WTC11 (cell line): ENCODE measurements at regions not wholly inside any gene's neighbourhood (a gene's known extent, or its start where the extent isn't known, plus 50 kb on each side); places are given as distances from the start of the nearest gene placed in this dataset.
A peak's percentile ranks its signal among the peaks of the same experiment; 100 is the strongest.
"Not testable (repeated sequence)": the region's sequence is repeated elsewhere in the genome, so short reads cannot be mapped to it uniquely, and the experiment has no call there.

Experiments used
- ATAC-seq: fragments of 200-7000 bp; cut with Tn5 transposase; 2 replicates; pipeline ENCODE4 v1.10.0; 2021; ENCODE audit warnings: mild to moderate bottlenecking, moderate library complexity
- CTCF ChIA-PET: fragments of 300-600 bp; sonication (Branson Sonifier 250); formaldehyde crosslinking; loops from one replicate; lab custom pipeline; 2021; ENCODE audit warnings: antibody characterized with exemption; lab: Charles Lee
- POLR2A ChIA-PET: fragments of 350-600 bp; sonication (Branson Sonifier 250); formaldehyde crosslinking; loops from one replicate; lab custom pipeline; 2021; ENCODE audit warnings: antibody characterized with exemption; lab: Charles Lee
- DNase-seq: peaks from one replicate; pipeline ENCODE4 v3.0.0; 2021; ENCODE audit warnings: low spot score
- H3K27ac Mint-ChIP-seq: 2 replicates; pipeline ENCODE4 v1.8.0; 2021; ENCODE audit warnings: mixed read lengths
- H3K27me3 Mint-ChIP-seq: 2 replicates; pipeline ENCODE4 v1.8.0; 2021; ENCODE audit warnings: low read depth, mild to moderate bottlenecking, moderate library complexity, mixed read lengths
- H3K36me3 Mint-ChIP-seq: 2 replicates; pipeline ENCODE4 v1.8.0; 2021; ENCODE audit warnings: mixed read lengths
- H3K4me1 Mint-ChIP-seq: 2 replicates; pipeline ENCODE4 v1.8.0; 2022; ENCODE audit warnings: mixed read lengths
- H3K4me3 Mint-ChIP-seq: 2 replicates; pipeline ENCODE4 v1.8.0; 2021; ENCODE audit warnings: mild to moderate bottlenecking, moderate library complexity, mixed read lengths
- H3K9me3 Mint-ChIP-seq: 2 replicates; pipeline ENCODE4 v1.8.0; 2021; ENCODE audit warnings: mixed read lengths
- CREM ChIP-seq: sonication (generic); formaldehyde crosslinking; IDR thresholded peaks from 2 replicates; pipeline ENCODE4 v1.8.1; 2022; ENCODE audit warnings: mild to moderate bottlenecking, missing genetic modification reagents, moderate library complexity
- ETV6 ChIP-seq: sonication (generic); formaldehyde crosslinking; IDR thresholded peaks from 2 replicates; pipeline ENCODE4 v1.8.1; 2022; ENCODE audit warnings: mild to moderate bottlenecking, missing genetic modification reagents
- GABPB1 ChIP-seq: sonication (generic); formaldehyde crosslinking; IDR thresholded peaks from 2 replicates; pipeline ENCODE4 v1.8.1; 2023; ENCODE audit warnings: mild to moderate bottlenecking, missing genetic modification reagents
- JAZF1 ChIP-seq: fragments of 250-450 bp; sonication (Bioruptor Pico); IDR thresholded peaks from 2 replicates; pipeline ENCODE4 v1.9.0; 2021; ENCODE audit warnings: moderate library complexity, mild to moderate bottlenecking, inconsistent platforms
- MXD4 ChIP-seq: fragments of 250-450 bp; sonication (Bioruptor Pico); IDR thresholded peaks from 2 replicates; pipeline ENCODE4 v1.8.0; 2021; ENCODE audit warnings: mild to moderate bottlenecking, moderate library complexity, borderline replicate concordance
- TEAD1 ChIP-seq: sonication (generic); formaldehyde crosslinking; IDR thresholded peaks from 2 replicates; pipeline ENCODE4 v1.8.0; 2022; ENCODE audit warnings: mild to moderate bottlenecking, missing genetic modification reagents
- ZBTB21 ChIP-seq: sonication (generic); formaldehyde crosslinking; IDR thresholded peaks from 2 replicates; pipeline ENCODE4 v1.8.1; 2023; ENCODE audit warnings: mild to moderate bottlenecking, missing genetic modification reagents, borderline replicate concordance
- ZNF121 ChIP-seq: sonication (generic); formaldehyde crosslinking; IDR thresholded peaks from 2 replicates; pipeline ENCODE4 v1.8.0; 2023; ENCODE audit warnings: missing genetic modification reagents
- ZNF317 ChIP-seq: sonication (generic); formaldehyde crosslinking; IDR thresholded peaks from 2 replicates; pipeline ENCODE4 v1.8.1; 2023; ENCODE audit warnings: low read depth, mild to moderate bottlenecking, moderate library complexity, missing genetic modification reagents, borderline replicate concordance
- TF ChIP-seq, protein P1 (sequence below): sonication (generic); formaldehyde crosslinking; IDR thresholded peaks from 2 replicates; pipeline ENCODE4 v1.8.0; 2023; ENCODE audit warnings: mild to moderate bottlenecking, missing genetic modification reagents
- TF ChIP-seq, protein P2 (sequence below): sonication (generic); formaldehyde crosslinking; IDR thresholded peaks from 2 replicates; pipeline ENCODE4 v1.8.1; 2023; ENCODE audit warnings: mild to moderate bottlenecking, missing genetic modification reagents, moderate library complexity
- TF ChIP-seq, protein P3 (sequence below): sonication (generic); formaldehyde crosslinking; IDR thresholded peaks from 2 replicates; pipeline ENCODE4 v1.8.1; 2023; ENCODE audit warnings: mild to moderate bottlenecking, missing genetic modification reagents, moderate library complexity
- TF ChIP-seq, protein P4 (sequence below): sonication (generic); formaldehyde crosslinking; conservative IDR thresholded peaks from 2 replicates; pipeline ENCODE4 v1.8.1; 2022; ENCODE audit warnings: mild to moderate bottlenecking, missing genetic modification reagents
- TF ChIP-seq, protein P5 (sequence below): fragments of 250-450 bp; sonication (Bioruptor Pico); IDR thresholded peaks from 2 replicates; pipeline ENCODE4 v1.9.0; 2021; ENCODE audit warnings: moderate library complexity, mild to moderate bottlenecking, inconsistent platforms, borderline replicate concordance
- TF ChIP-seq, protein P6 (sequence below): fragments of 250-450 bp; sonication (Bioruptor Pico); IDR thresholded peaks from 2 replicates; pipeline ENCODE4 v1.9.0; 2021; ENCODE audit warnings: mild to moderate bottlenecking, borderline replicate concordance
- TF ChIP-seq, protein P7 (sequence below): sonication (generic); formaldehyde crosslinking; IDR thresholded peaks from 2 replicates; pipeline ENCODE4 v1.8.0; 2022; ENCODE audit warnings: mild to moderate bottlenecking, missing genetic modification reagents
- TF ChIP-seq, protein P8 (sequence below): fragments of 250-450 bp; sonication (Bioruptor Pico); IDR thresholded peaks from 2 replicates; pipeline ENCODE4 v2.1.2; 2022; ENCODE audit warnings: mild to moderate bottlenecking, moderate library complexity

DNA sequence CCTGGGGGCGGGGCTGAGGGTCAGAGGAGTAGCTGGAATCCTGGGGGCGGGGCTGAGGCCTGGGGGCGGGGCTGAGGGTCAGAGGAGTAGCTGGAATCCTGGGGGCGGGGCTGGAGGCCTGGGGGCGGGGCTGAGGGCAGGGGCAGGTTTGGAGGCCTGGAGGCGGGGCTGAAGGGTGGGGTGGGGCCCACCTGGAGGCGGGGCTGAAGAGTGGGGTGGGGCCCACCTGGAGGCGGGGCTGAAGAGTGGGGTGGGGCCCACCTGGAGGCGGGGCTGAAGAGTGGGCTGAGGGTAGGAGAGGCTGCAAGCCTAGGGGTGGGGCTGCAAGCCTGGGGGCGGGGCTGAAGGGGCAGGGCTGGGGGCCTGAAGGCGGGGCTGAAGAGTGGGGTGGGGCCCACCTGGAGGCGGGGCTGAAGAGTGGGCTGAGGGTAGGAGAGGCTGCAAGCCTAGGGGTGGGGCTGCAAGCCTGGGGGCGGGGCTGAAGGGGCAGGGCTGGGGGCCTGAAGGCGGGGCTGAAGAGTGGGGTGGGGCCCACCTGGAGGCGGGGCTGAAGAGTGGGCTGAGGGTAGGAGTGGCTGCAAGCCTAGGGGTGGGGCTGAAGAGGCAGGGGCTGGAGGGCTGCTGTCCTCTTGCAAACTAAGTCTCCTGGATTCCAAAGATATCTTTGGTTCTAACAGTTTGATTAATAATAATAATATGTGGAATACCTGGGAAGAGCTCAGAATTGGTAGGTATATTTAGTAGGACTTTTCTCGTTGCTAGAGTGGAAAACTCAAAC is 1329.7 kb downstream of the BRD1 start:
- CTCF ChIA-PET: interaction anchor here (0.6 to 1.9 kb wide), 3 partner anchors 10 to 1067 kb away, joined by 3 to 4 read pairs (median 4); no protein-coding TSS in a partner anchor
- H3K4me1 Mint-ChIP-seq: peaks cover 47% of the 10 kb centered on the region
- not testable (repeated sequence) for H3K27me3 Mint-ChIP-seq, H3K27ac Mint-ChIP-seq, H3K9me3 Mint-ChIP-seq, H3K36me3 Mint-ChIP-seq, H3K4me3 Mint-ChIP-seq
- POLR2A ChIA-PET: interaction anchor here (0.6 kb wide), 1 partner anchor 125 kb away, joined by 3 read pairs; no protein-coding TSS in a partner anchor
- ATAC-seq (peak; percentile 71), DNase-seq (peak; percentile 55)

DNA sequence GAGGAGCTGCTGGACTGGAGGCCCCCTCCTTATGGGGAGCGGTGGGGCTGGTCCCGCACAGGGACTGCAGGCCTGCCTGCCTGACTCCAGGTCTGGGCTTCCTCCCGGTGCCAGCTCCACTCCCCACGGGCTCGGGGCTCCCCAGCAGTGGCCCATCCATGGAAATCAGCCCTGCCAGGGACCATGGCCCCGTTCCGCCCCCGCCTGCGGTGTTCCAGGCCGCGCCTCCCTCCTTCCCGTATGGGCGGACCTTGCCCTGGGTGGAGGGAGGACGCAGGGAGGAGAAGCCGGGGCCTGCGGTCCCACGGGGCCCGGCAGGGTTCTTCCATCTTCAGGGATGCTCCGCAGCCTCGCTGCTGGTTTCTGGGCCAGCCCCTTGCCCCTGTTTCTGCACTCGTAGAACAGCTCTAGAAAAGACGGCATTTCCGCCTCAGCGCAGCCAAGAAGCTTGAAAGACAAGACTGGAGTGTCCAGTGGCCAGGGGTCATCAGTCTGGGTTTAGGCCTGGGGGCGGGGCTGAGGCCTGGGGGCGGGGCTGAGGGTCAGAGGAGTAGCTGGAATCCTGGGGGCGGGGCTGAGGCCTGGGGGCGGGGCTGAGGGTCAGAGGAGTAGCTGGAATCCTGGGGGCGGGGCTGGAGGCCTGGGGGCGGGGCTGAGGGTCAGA is 1330.6 kb downstream of the BRD1 start:
- H3K4me1 Mint-ChIP-seq: peaks cover 55% of the 10 kb centered on the region
- ATAC-seq (no peak; the same call in 1 of the 2 replicates), DNase-seq (peak; percentile 55)
- 0 out of 2 replicates have a peak, but pooled peaks cover under 1% of the 10 kb centered on the region for H3K36me3 Mint-ChIP-seq
- POLR2A ChIA-PET: interaction anchor here (0.6 kb wide), 1 partner anchor 124 kb away, joined by 3 read pairs; no protein-coding TSS in a partner anchor
- 0 out of 2 replicates have a peak, but pooled peaks cover 2% of the 10 kb centered on the region for H3K27me3 Mint-ChIP-seq
- CTCF ChIA-PET: interaction anchor here (0.6 to 1.9 kb wide), 3 partner anchors 10 to 1067 kb away, joined by 3 to 4 read pairs (median 4); no protein-coding TSS in a partner anchor
- peak overlapping the region; percentile 47; the same call in 1 of the 2 replicates for H3K4me3 Mint-ChIP-seq
- H3K27ac Mint-ChIP-seq: no peak overlapping the region
- no peaks in the 10 kb centered on the region for H3K9me3 Mint-ChIP-seq
- TF ChIP-seq, protein P1, sequence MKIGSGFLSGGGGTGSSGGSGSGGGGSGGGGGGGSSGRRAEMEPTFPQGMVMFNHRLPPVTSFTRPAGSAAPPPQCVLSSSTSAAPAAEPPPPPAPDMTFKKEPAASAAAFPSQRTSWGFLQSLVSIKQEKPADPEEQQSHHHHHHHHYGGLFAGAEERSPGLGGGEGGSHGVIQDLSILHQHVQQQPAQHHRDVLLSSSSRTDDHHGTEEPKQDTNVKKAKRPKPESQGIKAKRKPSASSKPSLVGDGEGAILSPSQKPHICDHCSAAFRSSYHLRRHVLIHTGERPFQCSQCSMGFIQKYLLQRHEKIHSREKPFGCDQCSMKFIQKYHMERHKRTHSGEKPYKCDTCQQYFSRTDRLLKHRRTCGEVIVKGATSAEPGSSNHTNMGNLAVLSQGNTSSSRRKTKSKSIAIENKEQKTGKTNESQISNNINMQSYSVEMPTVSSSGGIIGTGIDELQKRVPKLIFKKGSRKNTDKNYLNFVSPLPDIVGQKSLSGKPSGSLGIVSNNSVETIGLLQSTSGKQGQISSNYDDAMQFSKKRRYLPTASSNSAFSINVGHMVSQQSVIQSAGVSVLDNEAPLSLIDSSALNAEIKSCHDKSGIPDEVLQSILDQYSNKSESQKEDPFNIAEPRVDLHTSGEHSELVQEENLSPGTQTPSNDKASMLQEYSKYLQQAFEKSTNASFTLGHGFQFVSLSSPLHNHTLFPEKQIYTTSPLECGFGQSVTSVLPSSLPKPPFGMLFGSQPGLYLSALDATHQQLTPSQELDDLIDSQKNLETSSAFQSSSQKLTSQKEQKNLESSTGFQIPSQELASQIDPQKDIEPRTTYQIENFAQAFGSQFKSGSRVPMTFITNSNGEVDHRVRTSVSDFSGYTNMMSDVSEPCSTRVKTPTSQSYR: no peak
- TF ChIP-seq ZNF317 (CRISPR knock-in tag) (no peak), GABPB1 (no peak), CREM (no peak), ZBTB21 (no peak), JAZF1 (CRISPR knock-in tag) (no peak), ETV6 (CRISPR knock-in tag) (no peak), MXD4 (CRISPR knock-in tag) (no peak), TEAD1 (no peak), ZNF121 (CRISPR knock-in tag) (no peak)
- TF ChIP-seq, protein P2, sequence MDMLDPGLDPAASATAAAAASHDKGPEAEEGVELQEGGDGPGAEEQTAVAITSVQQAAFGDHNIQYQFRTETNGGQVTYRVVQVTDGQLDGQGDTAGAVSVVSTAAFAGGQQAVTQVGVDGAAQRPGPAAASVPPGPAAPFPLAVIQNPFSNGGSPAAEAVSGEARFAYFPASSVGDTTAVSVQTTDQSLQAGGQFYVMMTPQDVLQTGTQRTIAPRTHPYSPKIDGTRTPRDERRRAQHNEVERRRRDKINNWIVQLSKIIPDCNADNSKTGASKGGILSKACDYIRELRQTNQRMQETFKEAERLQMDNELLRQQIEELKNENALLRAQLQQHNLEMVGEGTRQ: no peak
- TF ChIP-seq, protein P3, sequence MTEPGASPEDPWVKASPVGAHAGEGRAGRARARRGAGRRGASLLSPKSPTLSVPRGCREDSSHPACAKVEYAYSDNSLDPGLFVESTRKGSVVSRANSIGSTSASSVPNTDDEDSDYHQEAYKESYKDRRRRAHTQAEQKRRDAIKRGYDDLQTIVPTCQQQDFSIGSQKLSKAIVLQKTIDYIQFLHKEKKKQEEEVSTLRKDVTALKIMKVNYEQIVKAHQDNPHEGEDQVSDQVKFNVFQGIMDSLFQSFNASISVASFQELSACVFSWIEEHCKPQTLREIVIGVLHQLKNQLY (CRISPR knock-in tag): no peak
- TF ChIP-seq, protein P4, sequence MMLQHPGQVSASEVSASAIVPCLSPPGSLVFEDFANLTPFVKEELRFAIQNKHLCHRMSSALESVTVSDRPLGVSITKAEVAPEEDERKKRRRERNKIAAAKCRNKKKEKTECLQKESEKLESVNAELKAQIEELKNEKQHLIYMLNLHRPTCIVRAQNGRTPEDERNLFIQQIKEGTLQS (CRISPR knock-in tag): no peak
- TF ChIP-seq, protein P5, sequence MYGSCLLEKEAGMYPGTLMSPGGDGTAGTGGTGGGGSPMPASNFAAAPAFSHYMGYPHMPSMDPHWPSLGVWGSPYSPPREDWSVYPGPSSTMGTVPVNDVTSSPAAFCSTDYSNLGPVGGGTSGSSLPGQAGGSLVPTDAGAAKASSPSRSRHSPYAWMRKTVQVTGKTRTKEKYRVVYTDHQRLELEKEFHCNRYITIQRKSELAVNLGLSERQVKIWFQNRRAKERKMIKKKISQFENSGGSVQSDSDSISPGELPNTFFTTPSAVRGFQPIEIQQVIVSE (CRISPR knock-in tag): no peak
- TF ChIP-seq, protein P6, sequence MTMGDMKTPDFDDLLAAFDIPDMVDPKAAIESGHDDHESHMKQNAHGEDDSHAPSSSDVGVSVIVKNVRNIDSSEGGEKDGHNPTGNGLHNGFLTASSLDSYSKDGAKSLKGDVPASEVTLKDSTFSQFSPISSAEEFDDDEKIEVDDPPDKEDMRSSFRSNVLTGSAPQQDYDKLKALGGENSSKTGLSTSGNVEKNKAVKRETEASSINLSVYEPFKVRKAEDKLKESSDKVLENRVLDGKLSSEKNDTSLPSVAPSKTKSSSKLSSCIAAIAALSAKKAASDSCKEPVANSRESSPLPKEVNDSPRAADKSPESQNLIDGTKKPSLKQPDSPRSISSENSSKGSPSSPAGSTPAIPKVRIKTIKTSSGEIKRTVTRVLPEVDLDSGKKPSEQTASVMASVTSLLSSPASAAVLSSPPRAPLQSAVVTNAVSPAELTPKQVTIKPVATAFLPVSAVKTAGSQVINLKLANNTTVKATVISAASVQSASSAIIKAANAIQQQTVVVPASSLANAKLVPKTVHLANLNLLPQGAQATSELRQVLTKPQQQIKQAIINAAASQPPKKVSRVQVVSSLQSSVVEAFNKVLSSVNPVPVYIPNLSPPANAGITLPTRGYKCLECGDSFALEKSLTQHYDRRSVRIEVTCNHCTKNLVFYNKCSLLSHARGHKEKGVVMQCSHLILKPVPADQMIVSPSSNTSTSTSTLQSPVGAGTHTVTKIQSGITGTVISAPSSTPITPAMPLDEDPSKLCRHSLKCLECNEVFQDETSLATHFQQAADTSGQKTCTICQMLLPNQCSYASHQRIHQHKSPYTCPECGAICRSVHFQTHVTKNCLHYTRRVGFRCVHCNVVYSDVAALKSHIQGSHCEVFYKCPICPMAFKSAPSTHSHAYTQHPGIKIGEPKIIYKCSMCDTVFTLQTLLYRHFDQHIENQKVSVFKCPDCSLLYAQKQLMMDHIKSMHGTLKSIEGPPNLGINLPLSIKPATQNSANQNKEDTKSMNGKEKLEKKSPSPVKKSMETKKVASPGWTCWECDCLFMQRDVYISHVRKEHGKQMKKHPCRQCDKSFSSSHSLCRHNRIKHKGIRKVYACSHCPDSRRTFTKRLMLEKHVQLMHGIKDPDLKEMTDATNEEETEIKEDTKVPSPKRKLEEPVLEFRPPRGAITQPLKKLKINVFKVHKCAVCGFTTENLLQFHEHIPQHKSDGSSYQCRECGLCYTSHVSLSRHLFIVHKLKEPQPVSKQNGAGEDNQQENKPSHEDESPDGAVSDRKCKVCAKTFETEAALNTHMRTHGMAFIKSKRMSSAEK (CRISPR knock-in tag): no peak
- TF ChIP-seq, protein P7, sequence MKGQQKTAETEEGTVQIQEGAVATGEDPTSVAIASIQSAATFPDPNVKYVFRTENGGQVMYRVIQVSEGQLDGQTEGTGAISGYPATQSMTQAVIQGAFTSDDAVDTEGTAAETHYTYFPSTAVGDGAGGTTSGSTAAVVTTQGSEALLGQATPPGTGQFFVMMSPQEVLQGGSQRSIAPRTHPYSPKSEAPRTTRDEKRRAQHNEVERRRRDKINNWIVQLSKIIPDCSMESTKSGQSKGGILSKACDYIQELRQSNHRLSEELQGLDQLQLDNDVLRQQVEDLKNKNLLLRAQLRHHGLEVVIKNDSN: no peak
- TF ChIP-seq, protein P8, sequence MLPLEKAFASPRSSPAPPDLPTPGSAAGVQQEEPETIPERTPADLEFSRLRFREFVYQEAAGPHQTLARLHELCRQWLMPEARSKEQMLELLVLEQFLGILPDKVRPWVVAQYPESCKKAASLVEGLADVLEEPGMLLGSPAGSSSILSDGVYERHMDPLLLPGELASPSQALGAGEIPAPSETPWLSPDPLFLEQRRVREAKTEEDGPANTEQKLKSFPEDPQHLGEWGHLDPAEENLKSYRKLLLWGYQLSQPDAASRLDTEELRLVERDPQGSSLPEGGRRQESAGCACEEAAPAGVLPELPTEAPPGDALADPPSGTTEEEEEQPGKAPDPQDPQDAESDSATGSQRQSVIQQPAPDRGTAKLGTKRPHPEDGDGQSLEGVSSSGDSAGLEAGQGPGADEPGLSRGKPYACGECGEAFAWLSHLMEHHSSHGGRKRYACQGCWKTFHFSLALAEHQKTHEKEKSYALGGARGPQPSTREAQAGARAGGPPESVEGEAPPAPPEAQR: no peak
